H9 (cell line): ENCODE measurements at regions not wholly inside any gene's neighbourhood (a gene's known extent, or its start where the extent isn't known, plus 50 kb on each side); places are given as distances from the start of the nearest gene placed in this dataset.

ENCODE experiments used
- DNase-seq: peaks from one replicate; pipeline ENCODE4 v3.0.0-alpha.2; 2017
- H2AFZ ChIP-seq: one replicate; pipeline ENCODE4 v1.6.1; 2013; ENCODE audit warnings: mild to moderate bottlenecking, low read length, control low read depth, moderate library complexity
- H2AK5ac ChIP-seq: 2 replicates; pipeline ENCODE4 v1.6.1; 2013; ENCODE audit warnings: low read length, control low read depth, mixed read lengths; ENCODE audit not compliant: insufficient read length
- H2BK120ac ChIP-seq: one replicate; pipeline ENCODE4 v1.6.1; 2013; ENCODE audit warnings: low read depth, mild to moderate bottlenecking, low read length, control low read depth, inconsistent platforms; ENCODE audit not compliant: poor library complexity, severe bottlenecking
- H2BK12ac ChIP-seq: 2 replicates; pipeline ENCODE4 v1.6.1; 2013; ENCODE audit warnings: low read length, control low read depth, mixed read lengths, low read depth; ENCODE audit not compliant: insufficient read length
- H2BK15ac ChIP-seq: 2 replicates; pipeline ENCODE4 v1.6.1; 2013; ENCODE audit warnings: low read depth, low read length, control low read depth
- H2BK20ac ChIP-seq: one replicate; pipeline ENCODE4 v1.6.1; 2013; ENCODE audit warnings: low read depth, mild to moderate bottlenecking, low read length, control low read depth, inconsistent platforms; ENCODE audit not compliant: poor library complexity, severe bottlenecking
- H2BK5ac ChIP-seq: 2 replicates; pipeline ENCODE4 v1.6.1; 2013; ENCODE audit warnings: low read length, control low read depth, mixed read lengths; ENCODE audit not compliant: insufficient read length
- H3K14ac ChIP-seq: 2 replicates; pipeline ENCODE4 v1.6.1; 2013; ENCODE audit warnings: low read length, control low read depth; ENCODE audit not compliant: insufficient read depth
- H3K18ac ChIP-seq: 2 replicates; pipeline ENCODE4 v1.6.1; 2013; ENCODE audit warnings: low read depth, mild to moderate bottlenecking, mixed read lengths, low read length, control low read depth; ENCODE audit not compliant: insufficient read length
- H3K23ac ChIP-seq: 2 replicates; pipeline ENCODE4 v1.6.1; 2013; ENCODE audit warnings: low read length, control low read depth, mixed read lengths, low read depth; ENCODE audit not compliant: insufficient read length
- H3K23me2 ChIP-seq: 2 replicates; pipeline ENCODE4 v1.6.1; 2013; ENCODE audit warnings: low read depth, mild to moderate bottlenecking, mixed read lengths, low read length, control low read depth; ENCODE audit not compliant: insufficient read length, poor library complexity, severe bottlenecking
- H3K27ac ChIP-seq: 2 replicates; pipeline ENCODE4 v1.5.1; 2013; ENCODE audit warnings: low read length, control low read depth, mixed read lengths, low read depth; ENCODE audit not compliant: insufficient read length
- H3K27me3 ChIP-seq: 2 replicates; pipeline ENCODE4 v1.6.1; 2013; ENCODE audit warnings: low read length, control low read depth, inconsistent platforms; ENCODE audit not compliant: insufficient read depth
- H3K4ac ChIP-seq: 2 replicates; pipeline ENCODE4 v1.6.1; 2013; ENCODE audit warnings: low read depth, mild to moderate bottlenecking, control low read depth, inconsistent platforms, low read length, moderate library complexity
- H3K4me1 ChIP-seq: 2 replicates; pipeline ENCODE4 v1.6.1; 2013; ENCODE audit warnings: low read length, control low read depth, inconsistent platforms; ENCODE audit not compliant: insufficient read depth
- H3K4me2 ChIP-seq: 2 replicates; pipeline ENCODE4 v1.6.1; 2013; ENCODE audit warnings: low read length, control low read depth, mixed read lengths; ENCODE audit not compliant: insufficient read length, insufficient read depth
- H3K56ac ChIP-seq: 2 replicates; pipeline ENCODE4 v1.6.1; 2013; ENCODE audit warnings: low read depth, mild to moderate bottlenecking, mixed read lengths, low read length, control low read depth; ENCODE audit not compliant: insufficient read length
- H3K79me1 ChIP-seq: 2 replicates; pipeline ENCODE4 v1.6.1; 2013; ENCODE audit warnings: low read depth, mild to moderate bottlenecking, moderate library complexity, low read length, control low read depth, inconsistent platforms; ENCODE audit not compliant: insufficient read depth, poor library complexity, severe bottlenecking
- H3K79me2 ChIP-seq: 2 replicates; pipeline ENCODE4 v1.6.1; 2013; ENCODE audit warnings: low read length, control low read depth, inconsistent platforms; ENCODE audit not compliant: insufficient read depth
- H3K9ac ChIP-seq: 2 replicates; pipeline ENCODE4 v1.6.1; 2013; ENCODE audit warnings: low read length, control low read depth, mixed read lengths; ENCODE audit not compliant: insufficient read length; ENCODE audit errors: extremely low read depth
- H3K9me3 ChIP-seq: one replicate; pipeline ENCODE4 v1.6.1; 2013; ENCODE audit warnings: low read depth, low read length, inconsistent platforms; ENCODE audit not compliant: control insufficient read depth
- H3T11ph ChIP-seq: one replicate; pipeline ENCODE4 v1.6.1; 2013; ENCODE audit warnings: mild to moderate bottlenecking, low read length, control low read depth, inconsistent platforms
- H4K20me1 ChIP-seq: one replicate; pipeline ENCODE4 v1.6.1; 2013; ENCODE audit not compliant: control insufficient read depth, insufficient read length, insufficient read depth
- H4K5ac ChIP-seq: 2 replicates; pipeline ENCODE4 v1.6.1; 2013; ENCODE audit warnings: low read depth, mild to moderate bottlenecking, mixed read lengths, low read length, control low read depth; ENCODE audit not compliant: insufficient read length
- H4K8ac ChIP-seq: replicated peaks from 2 replicates; pipeline ENCODE4 v1.6.1; 2013; ENCODE audit warnings: low read length, control low read depth, mixed read lengths, low read depth; ENCODE audit not compliant: insufficient read length
- H4K91ac ChIP-seq: 2 replicates; pipeline ENCODE4 v1.6.1; 2013; ENCODE audit warnings: low read depth, mild to moderate bottlenecking, moderate library complexity, mixed read lengths, low read length, control low read depth; ENCODE audit not compliant: insufficient read length
- H3K27ac Mint-ChIP-seq, 3 experiments: 2 replicates in 2 of 3; 3 replicates in 1 of 3; pipeline ENCODE4 v1.8.0; 2020 to 2021; ENCODE audit warnings: mixed read lengths in 3 of 3, mild to moderate bottlenecking in 1 of 3, moderate library complexity in 1 of 3
- H3K27me3 Mint-ChIP-seq: 2 replicates; pipeline ENCODE4 v1.8.0; 2021; ENCODE audit warnings: low read depth, mild to moderate bottlenecking, moderate library complexity, mixed read lengths
- H3K36me3 Mint-ChIP-seq, 3 experiments: 2 replicates in 2 of 3; 3 replicates in 1 of 3; pipeline ENCODE4 v1.8.0; 2020 to 2021; ENCODE audit warnings: low read depth in 3 of 3, mixed read lengths in 3 of 3; ENCODE audit not compliant: insufficient read depth in 1 of 3
- H3K4me1 Mint-ChIP-seq, 2 experiments: 2 replicates each; pipeline ENCODE4 v1.8.0; 2020; ENCODE audit warnings: mixed read lengths in 2 of 2
- H3K4me3 Mint-ChIP-seq, 2 experiments: 2 replicates in 1 of 2; 3 replicates in 1 of 2; pipeline ENCODE4 v1.8.0; 2020 to 2021; ENCODE audit warnings: mild to moderate bottlenecking in 2 of 2, mixed read lengths in 2 of 2, moderate library complexity in 1 of 2
- H3K9me3 Mint-ChIP-seq, 2 experiments: 2 replicates in 1 of 2; 3 replicates in 1 of 2; pipeline ENCODE4 v1.8.0; 2020; ENCODE audit warnings: mild to moderate bottlenecking in 2 of 2, mixed read lengths in 2 of 2, moderate library complexity in 1 of 2
- TF ChIP-seq, protein P1 (sequence below): fragments of 200-600 bp; sonication (generic); conservative IDR thresholded peaks from 3 replicates; pipeline ENCODE4 v1.8.0; 2021; ENCODE audit warnings: antibody characterized with exemption, mild to moderate bottlenecking

DNA sequence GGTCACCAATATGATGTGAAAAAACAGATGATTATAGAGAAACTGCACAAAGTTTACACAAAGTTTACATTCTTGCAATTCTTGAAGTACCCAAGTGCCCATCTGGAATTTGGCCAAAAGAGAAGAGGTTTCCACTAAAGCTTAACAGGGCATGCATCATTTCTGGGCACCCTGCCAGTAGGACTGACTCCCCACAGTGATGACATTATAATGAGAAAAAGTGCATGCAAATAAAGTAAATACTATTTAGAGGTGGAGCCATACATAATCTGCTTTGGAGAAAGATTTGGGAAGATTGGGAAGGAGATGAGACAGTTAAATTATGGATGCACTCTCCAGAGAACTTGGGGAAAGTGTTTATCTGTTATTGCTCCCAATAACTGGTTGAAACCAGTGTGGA lies 93.7 kb upstream of the TRPC3 start:
- TF ChIP-seq, protein P1, sequence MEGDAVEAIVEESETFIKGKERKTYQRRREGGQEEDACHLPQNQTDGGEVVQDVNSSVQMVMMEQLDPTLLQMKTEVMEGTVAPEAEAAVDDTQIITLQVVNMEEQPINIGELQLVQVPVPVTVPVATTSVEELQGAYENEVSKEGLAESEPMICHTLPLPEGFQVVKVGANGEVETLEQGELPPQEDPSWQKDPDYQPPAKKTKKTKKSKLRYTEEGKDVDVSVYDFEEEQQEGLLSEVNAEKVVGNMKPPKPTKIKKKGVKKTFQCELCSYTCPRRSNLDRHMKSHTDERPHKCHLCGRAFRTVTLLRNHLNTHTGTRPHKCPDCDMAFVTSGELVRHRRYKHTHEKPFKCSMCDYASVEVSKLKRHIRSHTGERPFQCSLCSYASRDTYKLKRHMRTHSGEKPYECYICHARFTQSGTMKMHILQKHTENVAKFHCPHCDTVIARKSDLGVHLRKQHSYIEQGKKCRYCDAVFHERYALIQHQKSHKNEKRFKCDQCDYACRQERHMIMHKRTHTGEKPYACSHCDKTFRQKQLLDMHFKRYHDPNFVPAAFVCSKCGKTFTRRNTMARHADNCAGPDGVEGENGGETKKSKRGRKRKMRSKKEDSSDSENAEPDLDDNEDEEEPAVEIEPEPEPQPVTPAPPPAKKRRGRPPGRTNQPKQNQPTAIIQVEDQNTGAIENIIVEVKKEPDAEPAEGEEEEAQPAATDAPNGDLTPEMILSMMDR, result no peak
- no peaks in the 10 kb centered on the region for H3K23me2 ChIP-seq
- H3K27ac Mint-ChIP-seq, result no peak overlapping the region
- H3K4ac ChIP-seq, result no peak overlapping the region
- no peaks in the 10 kb centered on the region for H4K20me1 ChIP-seq
- H2BK12ac ChIP-seq, result no peak overlapping the region
- no peak overlapping the region for H4K91ac ChIP-seq
- H4K8ac ChIP-seq, result no peak overlapping the region
- no peaks in the 10 kb centered on the region for H3K27me3 Mint-ChIP-seq
- H4K5ac ChIP-seq, result no peak overlapping the region
- no peaks in the 10 kb centered on the region for H3K9me3 Mint-ChIP-seq
- H3K4me1 ChIP-seq, result no peaks in the 10 kb centered on the region
- H3K9me3 ChIP-seq, result no peaks in the 10 kb centered on the region
- H3K79me2 ChIP-seq, result no peaks in the 10 kb centered on the region
- no peak overlapping the region for H3K4me3 Mint-ChIP-seq
- no peak overlapping the region for H2BK20ac ChIP-seq
- H3K14ac ChIP-seq, result no peak overlapping the region
- H3K36me3 Mint-ChIP-seq, result no peaks in the 10 kb centered on the region
- H3K79me1 ChIP-seq, result no peaks in the 10 kb centered on the region
- H3K27ac ChIP-seq, result no peak overlapping the region
- no peak overlapping the region for H3K56ac ChIP-seq
- H3K18ac ChIP-seq, result no peak overlapping the region
- no peak overlapping the region for H3K9ac ChIP-seq
- no peak overlapping the region for H3T11ph ChIP-seq
- peaks cover 10 to 12% of the 10 kb centered on the region in 2 experiments; a peak in 3 of 4 replicates for H3K4me1 Mint-ChIP-seq
- no peak overlapping the region for H2BK15ac ChIP-seq
- H2BK5ac ChIP-seq, result no peak overlapping the region
- no peak overlapping the region for H3K23ac ChIP-seq
- DNase-seq, result no peak
- H3K4me2 ChIP-seq, result no peak overlapping the region
- H3K27me3 ChIP-seq, result no peaks in the 10 kb centered on the region
- H2AFZ ChIP-seq, result no peak overlapping the region
- no peak overlapping the region for H2BK120ac ChIP-seq
- no peak overlapping the region for H2AK5ac ChIP-seq
